ENCODE measurements at regions not wholly inside any gene's neighbourhood (a gene's known extent, or its start where the extent isn't known, plus 50 kb on each side); places are given as distances from the start of the nearest gene placed in this dataset.

DNA sequence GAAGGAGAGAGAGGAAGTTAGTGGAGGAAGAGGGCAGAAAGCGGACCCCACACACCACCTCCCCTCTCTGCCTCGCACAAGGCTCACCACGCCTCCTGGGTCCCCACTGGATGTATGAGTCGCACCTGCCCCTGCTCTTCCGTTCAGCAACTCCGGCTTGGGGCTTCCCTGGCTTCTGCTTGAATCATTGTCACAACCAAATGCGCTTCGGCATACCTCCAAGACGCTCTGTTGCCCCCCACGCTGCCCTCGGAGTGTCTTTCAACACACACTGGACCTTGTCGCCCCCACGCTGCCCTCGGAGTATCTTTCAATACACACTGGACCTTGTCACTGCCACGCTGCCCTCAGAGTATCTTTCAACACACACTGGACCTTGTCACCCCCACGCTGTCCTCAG lies 247.2 kb downstream of the TEX29 start:
- Histone ChIP-seq H3K4me3 (no peak overlapping the region), H3K36me3 (no peaks in the 10 kb centered on the region), H3K27me3 (peaks cover 0 to 3% (median 0%) of the 10 kb centered on the region in 3 donors), H3K9me3 (no peaks in the 10 kb centered on the region), H3K4me1 (no peaks in the 10 kb centered on the region), H3K27ac (no peak overlapping the region)
- no peak for DNase-seq
- no peak for TF ChIP-seq POLR2A (IDR thresholded peaks at IDR 0.05)
- TF ChIP-seq, protein P1, sequence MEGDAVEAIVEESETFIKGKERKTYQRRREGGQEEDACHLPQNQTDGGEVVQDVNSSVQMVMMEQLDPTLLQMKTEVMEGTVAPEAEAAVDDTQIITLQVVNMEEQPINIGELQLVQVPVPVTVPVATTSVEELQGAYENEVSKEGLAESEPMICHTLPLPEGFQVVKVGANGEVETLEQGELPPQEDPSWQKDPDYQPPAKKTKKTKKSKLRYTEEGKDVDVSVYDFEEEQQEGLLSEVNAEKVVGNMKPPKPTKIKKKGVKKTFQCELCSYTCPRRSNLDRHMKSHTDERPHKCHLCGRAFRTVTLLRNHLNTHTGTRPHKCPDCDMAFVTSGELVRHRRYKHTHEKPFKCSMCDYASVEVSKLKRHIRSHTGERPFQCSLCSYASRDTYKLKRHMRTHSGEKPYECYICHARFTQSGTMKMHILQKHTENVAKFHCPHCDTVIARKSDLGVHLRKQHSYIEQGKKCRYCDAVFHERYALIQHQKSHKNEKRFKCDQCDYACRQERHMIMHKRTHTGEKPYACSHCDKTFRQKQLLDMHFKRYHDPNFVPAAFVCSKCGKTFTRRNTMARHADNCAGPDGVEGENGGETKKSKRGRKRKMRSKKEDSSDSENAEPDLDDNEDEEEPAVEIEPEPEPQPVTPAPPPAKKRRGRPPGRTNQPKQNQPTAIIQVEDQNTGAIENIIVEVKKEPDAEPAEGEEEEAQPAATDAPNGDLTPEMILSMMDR (IDR thresholded peaks at IDR 0.05 in 4 of 5, conservative IDR thresholded peaks at IDR 0.05 in 1 of 5) = no peak
- intact Hi-C loops (cut with DNase I; ENCODE audit: low total_unique reads) (no loop called here), in situ Hi-C loops (cut with MboI; ENCODE audit: low sequenced_read_pairs in 4 of 4) (no loop called here)
- ATAC-seq = no peak

GRCh38 chr13:111568290-111568689 lies 247.8 kb downstream of the TEX29 start:
- Histone ChIP-seq H3K4me3 (no peak overlapping the region), H3K36me3 (no peaks in the 10 kb centered on the region), H3K4me1 (no peaks in the 10 kb centered on the region), H3K27ac (no peak overlapping the region), H3K9me3 (no peaks in the 10 kb centered on the region), H3K27me3 (peaks cover 0 to 3% (median 0%) of the 10 kb centered on the region in 3 donors)
- TF ChIP-seq, protein P1 (IDR thresholded peaks at IDR 0.05 in 4 of 5, conservative IDR thresholded peaks at IDR 0.05 in 1 of 5) = no peak
- TF ChIP-seq POLR2A (IDR thresholded peaks at IDR 0.05) = no peak
- no peak for ATAC-seq
- in situ Hi-C loops (cut with MboI; ENCODE audit: low sequenced_read_pairs in 4 of 4) = no loop called here
- intact Hi-C loops (cut with DNase I; ENCODE audit: low total_unique reads) = no loop called here
- DNase-seq = no peak

DNA sequence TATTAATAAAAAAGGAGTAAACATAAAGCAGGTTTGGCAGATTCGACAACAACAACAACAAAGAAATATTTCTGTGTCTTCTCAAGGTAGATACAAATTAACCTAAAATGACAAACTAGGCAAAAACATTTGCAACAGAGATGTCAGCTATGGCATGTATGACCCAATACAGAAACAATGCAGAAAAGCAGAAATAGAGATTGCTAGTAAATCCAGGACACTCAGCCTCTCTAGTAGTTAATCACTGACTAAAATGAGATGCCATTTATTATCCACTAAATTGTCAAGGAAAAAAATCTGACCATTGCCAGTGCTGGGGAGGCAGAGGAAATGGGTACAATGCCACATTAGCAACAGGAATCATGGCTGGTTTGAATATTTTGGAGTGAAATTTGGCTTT lies 250.5 kb downstream of the TEX29 start:
- no peak overlapping the region for H3K4me3 ChIP-seq
- in situ Hi-C loops (cut with MboI; ENCODE audit: low sequenced_read_pairs in 4 of 4) = no loop called here
- no peak for ATAC-seq
- H3K9me3 ChIP-seq = no peaks in the 10 kb centered on the region
- H3K27me3 ChIP-seq = no peaks in the 10 kb centered on the region
- intact Hi-C loops (cut with DNase I; ENCODE audit: low total_unique reads) = no loop called here
- no peak for DNase-seq
- TF ChIP-seq POLR2A (IDR thresholded peaks at IDR 0.05) = no peak
- TF ChIP-seq, protein P1 (IDR thresholded peaks at IDR 0.05 in 4 of 5, conservative IDR thresholded peaks at IDR 0.05 in 1 of 5) = no peak
- no peaks in the 10 kb centered on the region for H3K4me1 ChIP-seq
- H3K36me3 ChIP-seq = no peaks in the 10 kb centered on the region
- H3K27ac ChIP-seq = no peak overlapping the region

DNA sequence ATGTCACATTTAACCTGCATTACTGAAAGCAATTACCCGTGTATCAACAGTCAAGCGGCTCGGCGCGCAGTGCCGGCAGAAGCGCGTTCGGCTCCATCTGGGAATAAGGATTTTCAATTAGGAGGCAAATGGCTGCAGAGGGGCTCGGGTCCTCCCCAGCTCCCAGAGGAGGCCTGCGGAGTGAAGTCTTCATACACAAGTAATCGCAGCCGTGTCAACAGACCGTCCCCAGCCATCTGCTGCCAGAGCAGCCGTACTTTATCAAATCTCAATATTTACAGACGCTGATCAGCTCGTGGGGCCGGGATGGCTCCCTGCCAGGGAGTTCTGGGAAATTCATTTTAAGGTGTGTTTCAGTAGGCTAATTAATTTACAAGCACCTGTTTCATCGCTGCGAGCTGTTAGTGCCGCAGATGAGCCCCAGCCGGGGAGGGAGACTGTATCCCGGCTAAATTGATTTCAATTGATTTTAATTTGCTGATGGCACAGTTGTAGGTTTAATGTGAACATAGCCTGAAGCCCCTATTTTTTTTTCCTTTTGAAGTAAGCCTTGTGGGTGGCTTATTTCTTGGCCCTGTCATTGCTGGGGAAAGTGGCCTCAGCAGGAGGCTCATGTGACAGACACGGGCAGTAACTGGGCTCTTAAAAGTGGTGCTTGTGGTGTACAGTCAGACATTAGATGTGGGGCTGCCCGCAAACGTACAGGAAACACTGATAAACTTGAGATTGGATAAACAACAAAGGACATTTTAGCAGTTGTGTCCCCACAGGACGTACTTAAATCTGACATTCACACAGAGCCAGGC lies 252.7 kb downstream of the TEX29 start:
- intact Hi-C loops (cut with DNase I; ENCODE audit: low total_unique reads) (no loop called here), in situ Hi-C loops (cut with MboI; ENCODE audit: low sequenced_read_pairs in 4 of 4) (no loop called here)
- Histone ChIP-seq H3K9me3 (no peaks in the 10 kb centered on the region), H3K4me1 (no peaks in the 10 kb centered on the region), H3K4me3 (no peak overlapping the region), H3K27ac (no peak overlapping the region), H3K36me3 (no peaks in the 10 kb centered on the region), H3K27me3 (no peaks in the 10 kb centered on the region)
- ATAC-seq (no peak), DNase-seq (no peak)
- TF ChIP-seq POLR2A (IDR thresholded peaks at IDR 0.05) = no peak
- TF ChIP-seq, protein P1 (IDR thresholded peaks at IDR 0.05 in 4 of 5, conservative IDR thresholded peaks at IDR 0.05 in 1 of 5) = no peak
